ENCODE measurements at regions not wholly inside any gene's neighbourhood (a gene's known extent, or its start where the extent isn't known, plus 50 kb on each side); places are given as distances from the start of the nearest gene placed in this dataset.
A peak's percentile ranks its signal among the peaks of the same experiment; 100 is the strongest.
"Not testable (repeated sequence)": the region's sequence is repeated elsewhere in the genome, so short reads cannot be mapped to it uniquely, and the experiment has no call there.

GRCh38 chr1:81259625-81260411 lies 540.9 kb upstream of the ADGRL2 start:
- no peak for DNase-seq
- H3F3A ChIP-seq (ENCODE audit: insufficient read depth), result no peaks in the 10 kb centered on the region
- H4K20me1 ChIP-seq (ENCODE audit: insufficient read depth), result no peaks in the 10 kb centered on the region
- H3K27me3 ChIP-seq (replicated peaks; ENCODE audit: insufficient read depth), result no peaks in the 10 kb centered on the region
- 37 to 39% methylated on average over 6 of the region's 6 CpGs for WGBS, 2 experiments (ENCODE audit: low coverage in 1 of 2, low lambda C conversion rate in 2 of 2, missing lambda C conversion rate in 2 of 2)
- no peaks in the 10 kb centered on the region for H3K79me2 ChIP-seq (ENCODE audit: insufficient read depth)
- H3K36me3 ChIP-seq (ENCODE audit: low read depth), result no peaks in the 10 kb centered on the region
- TF ChIP-seq EZH2phosphoT487 (IDR thresholded peaks at IDR 0.05; ENCODE audit: insufficient read depth, low read depth), result no peak
- no peak for TF ChIP-seq EZH2 (IDR thresholded peaks at IDR 0.05; ENCODE audit: insufficient read depth, poor library complexity, severe bottlenecking)
- in situ Hi-C loops (cut with MboI), result no loop called here
- H3K4me3 ChIP-seq, result no peak overlapping the region
- no peak overlapping the region for H2AFZ ChIP-seq
- H3K9me2 ChIP-seq (ENCODE audit: insufficient read depth), result no peaks in the 10 kb centered on the region
- H3K4me1 ChIP-seq (ENCODE audit: insufficient read depth), result no peaks in the 10 kb centered on the region
- H3K9ac ChIP-seq, result no peak overlapping the region
- no peak overlapping the region for H3K27ac ChIP-seq
- no peak overlapping the region for H3K4me2 ChIP-seq (ENCODE audit: unreplicated experiment)
- no peaks in the 10 kb centered on the region for H3K9me3 ChIP-seq (ENCODE audit: low read depth)

GRCh38 chr1:81254560-81254959 lies 546.2 kb upstream of the ADGRL2 start:
- no peaks in the 10 kb centered on the region for H3F3A ChIP-seq (ENCODE audit: insufficient read depth)
- H3K4me1 ChIP-seq (ENCODE audit: insufficient read depth), result no peaks in the 10 kb centered on the region
- TF ChIP-seq EZH2phosphoT487 (IDR thresholded peaks at IDR 0.05; ENCODE audit: insufficient read depth, low read depth) (no peak), EZH2 (IDR thresholded peaks at IDR 0.05; ENCODE audit: insufficient read depth, poor library complexity, severe bottlenecking) (no peak)
- no peak overlapping the region for H2AFZ ChIP-seq
- H3K27me3 ChIP-seq (replicated peaks; ENCODE audit: insufficient read depth), result no peaks in the 10 kb centered on the region
- no peak overlapping the region for H3K27ac ChIP-seq
- no peaks in the 10 kb centered on the region for H4K20me1 ChIP-seq (ENCODE audit: insufficient read depth)
- in situ Hi-C loops (cut with MboI), result no loop called here
- H3K9me2 ChIP-seq (ENCODE audit: insufficient read depth), result no peaks in the 10 kb centered on the region
- no peaks in the 10 kb centered on the region for H3K36me3 ChIP-seq (ENCODE audit: low read depth)
- no peaks in the 10 kb centered on the region for H3K79me2 ChIP-seq (ENCODE audit: insufficient read depth)
- DNase-seq, result peak; percentile 5
- 27% methylated on average over 2 of the region's 2 CpGs for WGBS, 2 experiments (ENCODE audit: low coverage in 1 of 2, low lambda C conversion rate in 2 of 2, missing lambda C conversion rate in 2 of 2)
- H3K9me3 ChIP-seq (ENCODE audit: low read depth), result no peaks in the 10 kb centered on the region
- H3K9ac ChIP-seq, result no peak overlapping the region
- H3K4me2 ChIP-seq (ENCODE audit: unreplicated experiment), result no peak overlapping the region
- H3K4me3 ChIP-seq, result no peak overlapping the region

GRCh38 chr1:81254068-81254467 lies 546.7 kb upstream of the ADGRL2 start:
- TF ChIP-seq EZH2 (IDR thresholded peaks at IDR 0.05; ENCODE audit: insufficient read depth, poor library complexity, severe bottlenecking) (no peak), EZH2phosphoT487 (IDR thresholded peaks at IDR 0.05; ENCODE audit: insufficient read depth, low read depth) (no peak)
- no peaks in the 10 kb centered on the region for H3K9me2 ChIP-seq (ENCODE audit: insufficient read depth)
- no peaks in the 10 kb centered on the region for H4K20me1 ChIP-seq (ENCODE audit: insufficient read depth)
- in situ Hi-C loops (cut with MboI), result no loop called here
- no peak overlapping the region for H2AFZ ChIP-seq
- H3K79me2 ChIP-seq (ENCODE audit: insufficient read depth), result no peaks in the 10 kb centered on the region
- H3K9me3 ChIP-seq (ENCODE audit: low read depth), result no peaks in the 10 kb centered on the region
- H3K9ac ChIP-seq, result no peak overlapping the region
- H3K4me3 ChIP-seq, result no peak overlapping the region
- H3K4me1 ChIP-seq (ENCODE audit: insufficient read depth), result no peaks in the 10 kb centered on the region
- 42 to 49% methylated on average over 2 of the region's 2 CpGs for WGBS, 2 experiments (ENCODE audit: low coverage in 1 of 2, low lambda C conversion rate in 2 of 2, missing lambda C conversion rate in 2 of 2)
- no peaks in the 10 kb centered on the region for H3K36me3 ChIP-seq (ENCODE audit: low read depth)
- H3K4me2 ChIP-seq (ENCODE audit: unreplicated experiment), result no peak overlapping the region
- H3F3A ChIP-seq (ENCODE audit: insufficient read depth), result no peaks in the 10 kb centered on the region
- H3K27ac ChIP-seq, result no peak overlapping the region
- no peaks in the 10 kb centered on the region for H3K27me3 ChIP-seq (replicated peaks; ENCODE audit: insufficient read depth)
- no peak for DNase-seq

- no peak overlapping the region for H2AFZ ChIP-seq
- no peaks in the 10 kb centered on the region for H3K36me3 ChIP-seq (ENCODE audit: low read depth)
- H3K9ac ChIP-seq, result no peak overlapping the region
- no peak for DNase-seq
- no peaks in the 10 kb centered on the region for H3K79me2 ChIP-seq (ENCODE audit: insufficient read depth)
- no peaks in the 10 kb centered on the region for H3K9me2 ChIP-seq (ENCODE audit: insufficient read depth)
- no peaks in the 10 kb centered on the region for H3K4me1 ChIP-seq (ENCODE audit: insufficient read depth)
- in situ Hi-C loops (cut with MboI), result no loop called here
- H3K9me3 ChIP-seq (ENCODE audit: low read depth), result no peaks in the 10 kb centered on the region
- no peak overlapping the region for H3K27ac ChIP-seq
- H3F3A ChIP-seq (ENCODE audit: insufficient read depth), result no peaks in the 10 kb centered on the region
- no peak overlapping the region for H3K4me3 ChIP-seq
- no peak overlapping the region for H3K4me2 ChIP-seq (ENCODE audit: unreplicated experiment)
- no peaks in the 10 kb centered on the region for H4K20me1 ChIP-seq (ENCODE audit: insufficient read depth)
- no peaks in the 10 kb centered on the region for H3K27me3 ChIP-seq (replicated peaks; ENCODE audit: insufficient read depth)
- no peak for TF ChIP-seq EZH2 (IDR thresholded peaks at IDR 0.05; ENCODE audit: insufficient read depth, poor library complexity, severe bottlenecking)
- TF ChIP-seq EZH2phosphoT487 (IDR thresholded peaks at IDR 0.05; ENCODE audit: insufficient read depth, low read depth), result no peak
These were observed 548.1 kb upstream of the ADGRL2 start for GRCh38 chr1:81252471-81253151.

- H3K36me3 ChIP-seq (ENCODE audit: low read depth); H3K27ac ChIP-seq; H3K4me3 ChIP-seq; H3K27me3 ChIP-seq (replicated peaks; ENCODE audit: insufficient read depth); H3K9ac ChIP-seq; H3K9me2 ChIP-seq (ENCODE audit: insufficient read depth); DNase-seq; H3F3A ChIP-seq (ENCODE audit: insufficient read depth); H4K20me1 ChIP-seq (ENCODE audit: insufficient read depth); H3K4me2 ChIP-seq (ENCODE audit: unreplicated experiment); H3K79me2 ChIP-seq (ENCODE audit: insufficient read depth); H3K9me3 ChIP-seq (ENCODE audit: low read depth); H2AFZ ChIP-seq; in situ Hi-C loops (cut with MboI); H3K4me1 ChIP-seq (ENCODE audit: insufficient read depth): not testable (repeated sequence)
- 25 to 28% methylated on average over 5 of the region's 5 CpGs for WGBS, 2 experiments (ENCODE audit: low coverage in 1 of 2, low lambda C conversion rate in 2 of 2, missing lambda C conversion rate in 2 of 2)
These were observed 549.9 kb upstream of the ADGRL2 start for GRCh38 chr1:81250825-81251224.

GRCh38 chr1:81245084-81245715 lies 555.5 kb upstream of the ADGRL2 start:
- H3K4me2 ChIP-seq (ENCODE audit: unreplicated experiment); H3K9me2 ChIP-seq (ENCODE audit: insufficient read depth); H3K9ac ChIP-seq; H3K4me1 ChIP-seq (ENCODE audit: insufficient read depth); H3K9me3 ChIP-seq (ENCODE audit: low read depth); H3F3A ChIP-seq (ENCODE audit: insufficient read depth); DNase-seq; H2AFZ ChIP-seq; H3K4me3 ChIP-seq; H3K79me2 ChIP-seq (ENCODE audit: insufficient read depth); H4K20me1 ChIP-seq (ENCODE audit: insufficient read depth); H3K36me3 ChIP-seq (ENCODE audit: low read depth); H3K27ac ChIP-seq; H3K27me3 ChIP-seq (replicated peaks; ENCODE audit: insufficient read depth); in situ Hi-C loops (cut with MboI): not testable (repeated sequence)
- WGBS, 2 experiments (ENCODE audit: low coverage in 1 of 2, low lambda C conversion rate in 2 of 2, missing lambda C conversion rate in 2 of 2), result 52 to 58% methylated on average over 6 of the region's 6 CpGs

All from GM23248 (cell line).